GM03348 (cell line): ENCODE measurements at regions not wholly inside any gene's neighbourhood (a gene's known extent, or its start where the extent isn't known, plus 50 kb on each side); places are given as distances from the start of the nearest gene placed in this dataset.
"Not testable (repeated sequence)": the region's sequence is repeated elsewhere in the genome, so short reads cannot be mapped to it uniquely, and the experiment has no call there.

Experiments
- DNase-seq: peaks from one replicate; pipeline ENCODE4 v3.0.0; 2012; ENCODE audit warnings: low spot score

- DNase-seq: not testable (repeated sequence)
Observed at GRCh38 chr6:16039892-16040627, 88.8 kb upstream of the MYLIP start.

GRCh38 chr6:16038938-16039337 is 89.9 kb upstream of the MYLIP start:
- DNase-seq: no peak

GRCh38 chr6:16035488-16036080 is 93.3 kb upstream of the MYLIP start:
- DNase-seq: no peak

GRCh38 chr6:16033214-16033613 is 95.7 kb upstream of the MYLIP start:
- no peak for DNase-seq

- no peak for DNase-seq
Observed at GRCh38 chr6:16031278-16031981, 97.5 kb upstream of the MYLIP start.

GRCh38 chr6:16028966-16029365 is 99.9 kb upstream of the MYLIP start:
- DNase-seq: no peak

- DNase-seq: no peak
Observed at GRCh38 chr6:16020259-16020658, 108.6 kb upstream of the MYLIP start.

- no peak for DNase-seq
Observed at GRCh38 chr6:16019462-16019861, 109.4 kb upstream of the MYLIP start.

- DNase-seq: no peak
Observed at GRCh38 chr6:16018626-16019025, 110.3 kb upstream of the MYLIP start.

GRCh38 chr6:16014325-16014724 is 114.6 kb upstream of the MYLIP start:
- not testable (repeated sequence) for DNase-seq

- DNase-seq: no peak
Observed at GRCh38 chr6:16007146-16007545, 121.7 kb upstream of the MYLIP start.

GRCh38 chr6:16006681-16007080 is 122.2 kb upstream of the MYLIP start:
- no peak for DNase-seq

- no peak for DNase-seq
Observed at GRCh38 chr6:16004934-16005679, 123.8 kb upstream of the MYLIP start.

- no peak for DNase-seq
Observed at GRCh38 chr6:16003197-16003491, 125.7 kb upstream of the MYLIP start.

- no peak for DNase-seq
Observed at GRCh38 chr6:16002332-16003196, 126.3 kb upstream of the MYLIP start.

- DNase-seq: no peak
Observed at GRCh38 chr6:16001158-16001557, 127.7 kb upstream of the MYLIP start.

- DNase-seq: no peak
Observed at GRCh38 chr6:15999201-15999600, 129.7 kb upstream of the MYLIP start.

GRCh38 chr6:15997586-15998388 is 131.1 kb upstream of the MYLIP start:
- no peak for DNase-seq

GRCh38 chr6:15996030-15996429 is 132.9 kb upstream of the MYLIP start:
- DNase-seq: no peak

GRCh38 chr6:15995493-15995892 is 133.4 kb upstream of the MYLIP start:
- DNase-seq: no peak
